H9 (cell line): ENCODE measurements at regions not wholly inside any gene's neighbourhood (a gene's known extent, or its start where the extent isn't known, plus 50 kb on each side); places are given as distances from the start of the nearest gene placed in this dataset.

Experiments
- DNase-seq: peaks from one replicate; pipeline ENCODE4 v3.0.0-alpha.2; 2017
- H2AFZ ChIP-seq: one replicate; pipeline ENCODE4 v1.6.1; 2013; ENCODE audit warnings: mild to moderate bottlenecking, low read length, control low read depth, moderate library complexity
- H2AK5ac ChIP-seq: 2 replicates; pipeline ENCODE4 v1.6.1; 2013; ENCODE audit warnings: low read length, control low read depth, mixed read lengths; ENCODE audit not compliant: insufficient read length
- H2BK120ac ChIP-seq: one replicate; pipeline ENCODE4 v1.6.1; 2013; ENCODE audit warnings: low read depth, mild to moderate bottlenecking, low read length, control low read depth, inconsistent platforms; ENCODE audit not compliant: poor library complexity, severe bottlenecking
- H2BK12ac ChIP-seq: 2 replicates; pipeline ENCODE4 v1.6.1; 2013; ENCODE audit warnings: low read length, control low read depth, mixed read lengths, low read depth; ENCODE audit not compliant: insufficient read length
- H2BK15ac ChIP-seq: 2 replicates; pipeline ENCODE4 v1.6.1; 2013; ENCODE audit warnings: low read depth, low read length, control low read depth
- H2BK20ac ChIP-seq: one replicate; pipeline ENCODE4 v1.6.1; 2013; ENCODE audit warnings: low read depth, mild to moderate bottlenecking, low read length, control low read depth, inconsistent platforms; ENCODE audit not compliant: poor library complexity, severe bottlenecking
- H2BK5ac ChIP-seq: 2 replicates; pipeline ENCODE4 v1.6.1; 2013; ENCODE audit warnings: low read length, control low read depth, mixed read lengths; ENCODE audit not compliant: insufficient read length
- H3K14ac ChIP-seq: 2 replicates; pipeline ENCODE4 v1.6.1; 2013; ENCODE audit warnings: low read length, control low read depth; ENCODE audit not compliant: insufficient read depth
- H3K18ac ChIP-seq: 2 replicates; pipeline ENCODE4 v1.6.1; 2013; ENCODE audit warnings: low read depth, mild to moderate bottlenecking, mixed read lengths, low read length, control low read depth; ENCODE audit not compliant: insufficient read length
- H3K23ac ChIP-seq: 2 replicates; pipeline ENCODE4 v1.6.1; 2013; ENCODE audit warnings: low read length, control low read depth, mixed read lengths, low read depth; ENCODE audit not compliant: insufficient read length
- H3K23me2 ChIP-seq: 2 replicates; pipeline ENCODE4 v1.6.1; 2013; ENCODE audit warnings: low read depth, mild to moderate bottlenecking, mixed read lengths, low read length, control low read depth; ENCODE audit not compliant: insufficient read length, poor library complexity, severe bottlenecking
- H3K27ac ChIP-seq: 2 replicates; pipeline ENCODE4 v1.5.1; 2013; ENCODE audit warnings: low read length, control low read depth, mixed read lengths, low read depth; ENCODE audit not compliant: insufficient read length
- H3K27me3 ChIP-seq: 2 replicates; pipeline ENCODE4 v1.6.1; 2013; ENCODE audit warnings: low read length, control low read depth, inconsistent platforms; ENCODE audit not compliant: insufficient read depth
- H3K4ac ChIP-seq: 2 replicates; pipeline ENCODE4 v1.6.1; 2013; ENCODE audit warnings: low read depth, mild to moderate bottlenecking, control low read depth, inconsistent platforms, low read length, moderate library complexity
- H3K4me1 ChIP-seq: 2 replicates; pipeline ENCODE4 v1.6.1; 2013; ENCODE audit warnings: low read length, control low read depth, inconsistent platforms; ENCODE audit not compliant: insufficient read depth
- H3K4me2 ChIP-seq: 2 replicates; pipeline ENCODE4 v1.6.1; 2013; ENCODE audit warnings: low read length, control low read depth, mixed read lengths; ENCODE audit not compliant: insufficient read length, insufficient read depth
- H3K56ac ChIP-seq: 2 replicates; pipeline ENCODE4 v1.6.1; 2013; ENCODE audit warnings: low read depth, mild to moderate bottlenecking, mixed read lengths, low read length, control low read depth; ENCODE audit not compliant: insufficient read length
- H3K79me1 ChIP-seq: 2 replicates; pipeline ENCODE4 v1.6.1; 2013; ENCODE audit warnings: low read depth, mild to moderate bottlenecking, moderate library complexity, low read length, control low read depth, inconsistent platforms; ENCODE audit not compliant: insufficient read depth, poor library complexity, severe bottlenecking
- H3K79me2 ChIP-seq: 2 replicates; pipeline ENCODE4 v1.6.1; 2013; ENCODE audit warnings: low read length, control low read depth, inconsistent platforms; ENCODE audit not compliant: insufficient read depth
- H3K9ac ChIP-seq: 2 replicates; pipeline ENCODE4 v1.6.1; 2013; ENCODE audit warnings: low read length, control low read depth, mixed read lengths; ENCODE audit not compliant: insufficient read length; ENCODE audit errors: extremely low read depth
- H3K9me3 ChIP-seq: one replicate; pipeline ENCODE4 v1.6.1; 2013; ENCODE audit warnings: low read depth, low read length, inconsistent platforms; ENCODE audit not compliant: control insufficient read depth
- H3T11ph ChIP-seq: one replicate; pipeline ENCODE4 v1.6.1; 2013; ENCODE audit warnings: mild to moderate bottlenecking, low read length, control low read depth, inconsistent platforms
- H4K20me1 ChIP-seq: one replicate; pipeline ENCODE4 v1.6.1; 2013; ENCODE audit not compliant: control insufficient read depth, insufficient read length, insufficient read depth
- H4K5ac ChIP-seq: 2 replicates; pipeline ENCODE4 v1.6.1; 2013; ENCODE audit warnings: low read depth, mild to moderate bottlenecking, mixed read lengths, low read length, control low read depth; ENCODE audit not compliant: insufficient read length
- H4K8ac ChIP-seq: replicated peaks from 2 replicates; pipeline ENCODE4 v1.6.1; 2013; ENCODE audit warnings: low read length, control low read depth, mixed read lengths, low read depth; ENCODE audit not compliant: insufficient read length
- H4K91ac ChIP-seq: 2 replicates; pipeline ENCODE4 v1.6.1; 2013; ENCODE audit warnings: low read depth, mild to moderate bottlenecking, moderate library complexity, mixed read lengths, low read length, control low read depth; ENCODE audit not compliant: insufficient read length
- H3K27ac Mint-ChIP-seq, 3 experiments: 2 replicates in 2 of 3; 3 replicates in 1 of 3; pipeline ENCODE4 v1.8.0; 2020 to 2021; ENCODE audit warnings: mixed read lengths in 3 of 3, mild to moderate bottlenecking in 1 of 3, moderate library complexity in 1 of 3
- H3K27me3 Mint-ChIP-seq: 2 replicates; pipeline ENCODE4 v1.8.0; 2021; ENCODE audit warnings: low read depth, mild to moderate bottlenecking, moderate library complexity, mixed read lengths
- H3K36me3 Mint-ChIP-seq, 3 experiments: 2 replicates in 2 of 3; 3 replicates in 1 of 3; pipeline ENCODE4 v1.8.0; 2020 to 2021; ENCODE audit warnings: low read depth in 3 of 3, mixed read lengths in 3 of 3; ENCODE audit not compliant: insufficient read depth in 1 of 3
- H3K4me1 Mint-ChIP-seq, 2 experiments: 2 replicates each; pipeline ENCODE4 v1.8.0; 2020; ENCODE audit warnings: mixed read lengths in 2 of 2
- H3K4me3 Mint-ChIP-seq, 2 experiments: 2 replicates in 1 of 2; 3 replicates in 1 of 2; pipeline ENCODE4 v1.8.0; 2020 to 2021; ENCODE audit warnings: mild to moderate bottlenecking in 2 of 2, mixed read lengths in 2 of 2, moderate library complexity in 1 of 2
- H3K9me3 Mint-ChIP-seq, 2 experiments: 2 replicates in 1 of 2; 3 replicates in 1 of 2; pipeline ENCODE4 v1.8.0; 2020; ENCODE audit warnings: mild to moderate bottlenecking in 2 of 2, mixed read lengths in 2 of 2, moderate library complexity in 1 of 2
- WGBS: extraction: QIAGEN DNeasy Blood & Tissue Kit; methylation state at CpG from one replicate; pipeline ENCODE4 v1.1.7; 2013; ENCODE audit warnings: missing lambda C conversion rate, low lambda C conversion rate, mixed read lengths; ENCODE audit not compliant: insufficient read length; ENCODE audit errors: extremely low coverage; 5-methylcytosine and 5-hydroxymethylcytosine counted together
- TF ChIP-seq, protein P1 (sequence below): fragments of 200-600 bp; sonication (generic); conservative IDR thresholded peaks from 3 replicates; pipeline ENCODE4 v1.8.0; 2021; ENCODE audit warnings: antibody characterized with exemption, mild to moderate bottlenecking

- DNase-seq, result no peak
- H3T11ph ChIP-seq, result no peak overlapping the region
- H2BK120ac ChIP-seq, result no peak overlapping the region
- Mint-ChIP-seq H3K9me3 (no peaks in the 10 kb centered on the region; a peak in 1 of 5 replicates), H3K27ac (no peak overlapping the region), H3K27me3 (peaks cover 19% of the 10 kb centered on the region), H3K36me3 (no peaks in the 10 kb centered on the region; a peak in 1 of 7 replicates), H3K4me3 (no peak overlapping the region), H3K4me1 (peaks cover 3 to 15% of the 10 kb centered on the region in 2 experiments; a peak in 3 of 4 replicates)
- H2BK12ac ChIP-seq, result no peak overlapping the region
- no peak overlapping the region for H2AFZ ChIP-seq
- no peak overlapping the region for H3K18ac ChIP-seq
- no peak overlapping the region for H2BK20ac ChIP-seq
- H3K4me2 ChIP-seq, result no peak overlapping the region
- H3K9ac ChIP-seq, result no peak overlapping the region
- no peak overlapping the region for H4K8ac ChIP-seq
- no peak overlapping the region; the same call in 1 of the 2 replicates for H3K14ac ChIP-seq
- H2AK5ac ChIP-seq, result no peak overlapping the region
- H3K23ac ChIP-seq, result no peak overlapping the region
- H4K20me1 ChIP-seq, result no peaks in the 10 kb centered on the region
- H3K56ac ChIP-seq, result no peak overlapping the region
- H4K5ac ChIP-seq, result no peak overlapping the region
- H2BK15ac ChIP-seq, result no peak overlapping the region
- no peaks in the 10 kb centered on the region for H3K27me3 ChIP-seq
- no peaks in the 10 kb centered on the region for H3K79me2 ChIP-seq
- TF ChIP-seq, protein P1, sequence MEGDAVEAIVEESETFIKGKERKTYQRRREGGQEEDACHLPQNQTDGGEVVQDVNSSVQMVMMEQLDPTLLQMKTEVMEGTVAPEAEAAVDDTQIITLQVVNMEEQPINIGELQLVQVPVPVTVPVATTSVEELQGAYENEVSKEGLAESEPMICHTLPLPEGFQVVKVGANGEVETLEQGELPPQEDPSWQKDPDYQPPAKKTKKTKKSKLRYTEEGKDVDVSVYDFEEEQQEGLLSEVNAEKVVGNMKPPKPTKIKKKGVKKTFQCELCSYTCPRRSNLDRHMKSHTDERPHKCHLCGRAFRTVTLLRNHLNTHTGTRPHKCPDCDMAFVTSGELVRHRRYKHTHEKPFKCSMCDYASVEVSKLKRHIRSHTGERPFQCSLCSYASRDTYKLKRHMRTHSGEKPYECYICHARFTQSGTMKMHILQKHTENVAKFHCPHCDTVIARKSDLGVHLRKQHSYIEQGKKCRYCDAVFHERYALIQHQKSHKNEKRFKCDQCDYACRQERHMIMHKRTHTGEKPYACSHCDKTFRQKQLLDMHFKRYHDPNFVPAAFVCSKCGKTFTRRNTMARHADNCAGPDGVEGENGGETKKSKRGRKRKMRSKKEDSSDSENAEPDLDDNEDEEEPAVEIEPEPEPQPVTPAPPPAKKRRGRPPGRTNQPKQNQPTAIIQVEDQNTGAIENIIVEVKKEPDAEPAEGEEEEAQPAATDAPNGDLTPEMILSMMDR, result no peak
- H3K23me2 ChIP-seq, result no peaks in the 10 kb centered on the region
- no peaks in the 10 kb centered on the region for H3K4me1 ChIP-seq
- no peaks in the 10 kb centered on the region for H3K79me1 ChIP-seq
- no peak overlapping the region for H3K4ac ChIP-seq
- no peak overlapping the region for H2BK5ac ChIP-seq
- H4K91ac ChIP-seq, result no peak overlapping the region
- H3K27ac ChIP-seq, result no peak overlapping the region
- H3K9me3 ChIP-seq, result no peaks in the 10 kb centered on the region
- WGBS, result no CpG with 5 or more reads among the region's 11 CpGs
These were observed 198.7 kb downstream of the C9orf50 start for GRCh38 chr9:129422032-129422842.
